IMR-90 (cell line): ENCODE measurements at regions not wholly inside any gene's neighbourhood (a gene's known extent, or its start where the extent isn't known, plus 50 kb on each side); places are given as distances from the start of the nearest gene placed in this dataset.

Source experiments
- ATAC-seq: fragments of 200-7000 bp; cut with Tn5 transposase; 2 replicates; pipeline ENCODE4 v1.9.1; 2020; ENCODE audit warnings: low read depth, mild to moderate bottlenecking, moderate library complexity
- BruUV-seq: library from RNA; stranded (reverse); fragments of 400-500 nt; replicated peaks from 2 replicates; lab custom pipeline; 2021; lab: Mats Ljungman, UMichigan
- CTCF ChIA-PET: fragments of 300-600 bp; formaldehyde crosslinking; extraction: SDS; loops from one replicate; lab custom pipeline; 2021; ENCODE audit warnings: antibody characterized with exemption; lab: Yijun Ruan, JAX
- POLR2A ChIA-PET: fragments of 300-600 bp; sonication (Branson Sonifier 250); formaldehyde crosslinking; loops from one replicate; lab custom pipeline; 2022; ENCODE audit warnings: antibody characterized with exemption; ENCODE audit not compliant: unreplicated experiment; lab: Charles Lee
- DNase-seq: peaks from one replicate; pipeline ENCODE4 v3.0.0; 2013
- H2AFZ ChIP-seq: replicated peaks from 2 replicates; pipeline ENCODE3; 2013; ENCODE audit warnings: low read length, mild to moderate bottlenecking; ENCODE audit not compliant: poor library complexity
- H2AK5ac ChIP-seq: 2 replicates; pipeline ENCODE4 v1.6.1; 2013; ENCODE audit warnings: low read depth, low read length, inconsistent platforms
- H2AK9ac ChIP-seq: replicated peaks from 2 replicates; pipeline ENCODE3; 2013; ENCODE audit warnings: mild to moderate bottlenecking, low read depth, low read length, moderate library complexity; ENCODE audit not compliant: poor library complexity
- H2BK120ac ChIP-seq: 2 replicates; pipeline ENCODE4 v1.6.1; 2013; ENCODE audit warnings: low read depth, low read length, inconsistent platforms
- H2BK15ac ChIP-seq: 3 replicates; pipeline ENCODE4 v1.6.1; 2013; ENCODE audit warnings: low read depth, low read length, inconsistent platforms
- H2BK20ac ChIP-seq: 2 replicates; pipeline ENCODE4 v1.6.1; 2013; ENCODE audit warnings: low read depth, mild to moderate bottlenecking, inconsistent platforms, low read length, moderate library complexity
- H2BK5ac ChIP-seq: 2 replicates; pipeline ENCODE4 v1.6.1; 2013; ENCODE audit warnings: mild to moderate bottlenecking, low read depth, low read length, inconsistent platforms; ENCODE audit not compliant: poor library complexity, severe bottlenecking
- H3K14ac ChIP-seq: replicated peaks from 2 replicates; pipeline ENCODE4 v1.6.1; 2013; ENCODE audit warnings: low read depth, low read length, inconsistent platforms
- H3K18ac ChIP-seq: 2 replicates; pipeline ENCODE4 v1.6.1; 2013; ENCODE audit warnings: low read depth, low read length, control low read depth
- H3K23ac ChIP-seq: 2 replicates; pipeline ENCODE4 v1.6.1; 2013; ENCODE audit warnings: low read depth, low read length, inconsistent platforms
- H3K27ac ChIP-seq: 2 replicates; pipeline ENCODE4 v1.5.1; 2013; ENCODE audit warnings: mild to moderate bottlenecking, control low read depth, low read length; ENCODE audit not compliant: insufficient read depth
- H3K27me3 ChIP-seq: 2 replicates; pipeline ENCODE4 v1.6.1; 2013; ENCODE audit warnings: low read length; ENCODE audit not compliant: control insufficient read depth, insufficient read depth
- H3K36me3 ChIP-seq: 2 replicates; pipeline ENCODE4 v1.6.1; 2013; ENCODE audit warnings: low read length, mixed read lengths; ENCODE audit not compliant: control insufficient read depth, insufficient read depth
- H3K4ac ChIP-seq: 2 replicates; pipeline ENCODE4 v1.6.1; 2013; ENCODE audit warnings: low read depth, low read length, inconsistent platforms
- H3K4me1 ChIP-seq: 2 replicates; pipeline ENCODE4 v1.6.1; 2013; ENCODE audit warnings: low read length, mixed read lengths; ENCODE audit not compliant: control insufficient read depth, insufficient read depth
- H3K4me2 ChIP-seq: 2 replicates; pipeline ENCODE4 v1.6.1; 2013; ENCODE audit warnings: low read depth, mild to moderate bottlenecking, control low read depth, low read length, moderate library complexity
- H3K4me3 ChIP-seq: 2 replicates; pipeline ENCODE4 v1.5.1; 2013; ENCODE audit warnings: low read depth, mild to moderate bottlenecking, control low read depth, low read length, moderate library complexity; ENCODE audit not compliant: insufficient read depth
- H3K56ac ChIP-seq: 2 replicates; pipeline ENCODE4 v1.6.1; 2013; ENCODE audit warnings: low read length, inconsistent platforms; ENCODE audit not compliant: insufficient read depth; ENCODE audit errors: extremely low read depth
- H3K79me1 ChIP-seq, 2 experiments: 2 replicates each; pipeline ENCODE4 v1.6.1; 2013; ENCODE audit warnings: low read length in 2 of 2, inconsistent platforms in 1 of 2, low read depth in 1 of 2
- H3K9ac ChIP-seq: 2 replicates; pipeline ENCODE4 v1.6.1; 2013; ENCODE audit warnings: low read depth, low read length, control low read depth
- H3K9me1 ChIP-seq: 2 replicates; pipeline ENCODE4 v1.6.1; 2013; ENCODE audit warnings: low read length, inconsistent platforms; ENCODE audit not compliant: insufficient read depth
- H3K9me3 ChIP-seq: 2 replicates; pipeline ENCODE4 v1.6.1; 2013; ENCODE audit warnings: low read length; ENCODE audit not compliant: control insufficient read depth, insufficient read depth
- H4K20me1 ChIP-seq: 2 replicates; pipeline ENCODE4 v1.6.1; 2013; ENCODE audit warnings: low read length, inconsistent platforms; ENCODE audit not compliant: insufficient read depth
- H4K5ac ChIP-seq: 2 replicates; pipeline ENCODE4 v1.6.1; 2013; ENCODE audit warnings: mild to moderate bottlenecking, low read depth, low read length, control low read depth
- H4K8ac ChIP-seq, 2 experiments: 2 replicates each; pipeline ENCODE4 v1.6.1; 2013; ENCODE audit warnings: low read depth in 2 of 2, low read length in 2 of 2, control low read depth in 1 of 2, inconsistent platforms in 1 of 2
- H4K91ac ChIP-seq: 2 replicates; pipeline ENCODE4 v1.6.1; 2013; ENCODE audit warnings: low read depth, low read length, inconsistent platforms; ENCODE audit not compliant: insufficient read depth
- BHLHE40 ChIP-seq: fragments of 150-350 bp; IDR thresholded peaks from 2 replicates; pipeline ENCODE4 v1.6.1; 2016; ENCODE audit warnings: mild to moderate bottlenecking, low read depth, low read length
- CEBPB ChIP-seq: IDR thresholded peaks from 2 replicates; pipeline ENCODE4 v1.6.1; 2012; ENCODE audit warnings: low read depth, low read length, improper control_type of control experiment
- CTCF ChIP-seq: conservative IDR thresholded peaks from 2 replicates; pipeline ENCODE4 v1.5.1; 2012; ENCODE audit warnings: mild to moderate bottlenecking, low read depth, low read length, improper control_type of control experiment
- FOS ChIP-seq: fragments of 150-350 bp; IDR thresholded peaks from 2 replicates; pipeline ENCODE4 v1.6.1; 2016; ENCODE audit warnings: low read depth, low read length
- MAZ ChIP-seq: IDR thresholded peaks from 2 replicates; pipeline ENCODE4 v1.6.1; 2012; ENCODE audit warnings: low read depth, mild to moderate bottlenecking, low read length, improper control_type of control experiment, moderate library complexity, borderline replicate concordance
- NFE2L2 ChIP-seq: fragments of 150-350 bp; IDR thresholded peaks from 2 replicates; pipeline ENCODE4 v1.6.1; 2016; ENCODE audit warnings: low read depth, mild to moderate bottlenecking, low read length
- POLR2A ChIP-seq: IDR thresholded peaks from 2 replicates; pipeline ENCODE4 v1.6.1; 2012; ENCODE audit warnings: mild to moderate bottlenecking, low read depth, low read length
- RAD21 ChIP-seq: IDR thresholded peaks from 2 replicates; pipeline ENCODE4 v1.6.1; 2012; ENCODE audit warnings: low read length, improper control_type of control experiment
- RFX5 ChIP-seq: IDR thresholded peaks from 2 replicates; pipeline ENCODE4 v1.8.0; 2012; ENCODE audit warnings: low read depth, mild to moderate bottlenecking, low read length, moderate library complexity
- USF2 ChIP-seq: fragments of 150-350 bp; IDR thresholded peaks from 2 replicates; pipeline ENCODE4 v1.6.1; 2017; ENCODE audit warnings: mild to moderate bottlenecking, antibody characterized with exemption, low read length, low read depth
- WGBS, 2 experiments: methylation state at CpG; one replicate each; pipeline versions ENCODE4 v1.1.5 to v1.1.7; 2013; ENCODE audit warnings: missing lambda C conversion rate in 2 of 2; ENCODE audit not compliant: insufficient read length in 1 of 2; ENCODE audit errors: extremely low coverage in 2 of 2; 5-methylcytosine and 5-hydroxymethylcytosine counted together
- dilution Hi-C: fragments of 300-500 bp; cut with HindIII; formaldehyde crosslinking; loops from one replicate; pipeline ENCODE4 v1.14.3; 2018; ENCODE audit warnings: low sequenced_read_pairs; ENCODE audit not compliant: unreplicated experiment
- in situ Hi-C: fragments of 300-500 bp; cut with MboI; formaldehyde crosslinking; loops from 3 replicates; pipeline ENCODE4 v1.14.3; 2019; ENCODE audit warnings: low sequenced_read_pairs, inconsistent platforms, mixed read lengths
- intact Hi-C: fragments of 100-400 bp; cut with micrococcal nuclease; formaldehyde crosslinking; loops from 2 replicates; pipeline ENCODE4 v1.10.0; 2022

GRCh38 chr1:29907596-29907995 is 671.3 kb downstream of the PTPRU start:
- Histone ChIP-seq H3K18ac (no peak overlapping the region), H2AK9ac (no peak overlapping the region), H2AFZ (no peak overlapping the region), H3K4ac (no peak overlapping the region), H2BK120ac (no peak overlapping the region), H4K8ac (no peak overlapping the region), H4K91ac (no peak overlapping the region), H3K4me3 (no peak overlapping the region), H3K4me1 (no peaks in the 10 kb centered on the region), H2BK20ac (no peak overlapping the region), H4K20me1 (no peaks in the 10 kb centered on the region), H3K14ac (no peak overlapping the region), H3K9me1 (no peaks in the 10 kb centered on the region), H3K4me2 (no peak overlapping the region), H2AK5ac (no peak overlapping the region), H3K23ac (no peak overlapping the region), H3K79me1 (no peaks in the 10 kb centered on the region), H3K56ac (no peak overlapping the region), H3K36me3 (no peaks in the 10 kb centered on the region), H3K9ac (no peak overlapping the region), H4K5ac (no peak overlapping the region), H2BK5ac (no peak overlapping the region), H3K27me3 (no peaks in the 10 kb centered on the region), H2BK15ac (no peak overlapping the region), H3K9me3 (no peaks in the 10 kb centered on the region), H3K27ac (no peak overlapping the region)
- WGBS, 2 experiments: no CpG with 5 or more reads among the region's 7 CpGs
- BruUV-seq: no TSS peak
- dilution Hi-C loops: no loop called here
- POLR2A ChIA-PET: no interaction called here
- DNase-seq (no peak), ATAC-seq (no peak)
- CTCF ChIA-PET: interaction anchor here (0.6 kb wide), 1 partner anchor 801 kb away, joined by 3 read pairs; no protein-coding TSS in a partner anchor
- intact Hi-C loops: no loop called here
- TF ChIP-seq CEBPB: no peak
- no peak for TF ChIP-seq FOS
- no peak for TF ChIP-seq USF2
- no peak for TF ChIP-seq NFE2L2
- TF ChIP-seq RAD21: no peak
- no peak for TF ChIP-seq RFX5
- no peak for TF ChIP-seq BHLHE40
- TF ChIP-seq POLR2A: no peak
- no peak for TF ChIP-seq CTCF
- TF ChIP-seq MAZ: no peak
- in situ Hi-C loops: no loop called here
